CD14-positive monocyte (primary cell): ENCODE measurements at regions not wholly inside any gene's neighbourhood (a gene's known extent, or its start where the extent isn't known, plus 50 kb on each side); places are given as distances from the start of the nearest gene placed in this dataset.

Experiments used
- DNase-seq, 3 donors: peaks; one replicate each; pipeline ENCODE4 v3.0.0-alpha.2; 2011 to 2022
- H2AFZ ChIP-seq: 2 replicates; pipeline ENCODE4 v1.6.0; 2012; ENCODE audit warnings: mild to moderate bottlenecking, low read depth, low read length, inconsistent platforms; ENCODE audit not compliant: insufficient read depth, poor library complexity, severe bottlenecking
- H3K27ac ChIP-seq, 2 donors: 1 replicate in 1 of 2; 2 replicates in 1 of 2; pipeline ENCODE4 v1.5.1; 2012 to 2013; ENCODE audit warnings: low read length in 2 of 2, control low read depth in 1 of 2, inconsistent platforms in 1 of 2, low read depth in 1 of 2, mild to moderate bottlenecking in 1 of 2
- H3K27me3 ChIP-seq, 2 donors: one replicate each; pipeline versions ENCODE4 v1.6.0 to v1.6.1; 2011 to 2013; ENCODE audit warnings: low read length in 2 of 2; ENCODE audit not compliant: control insufficient read depth in 2 of 2, insufficient read depth in 2 of 2
- H3K36me3 ChIP-seq, 2 donors: replicated peaks in 1 of 2; 1 replicate in 1 of 2; 2 replicates in 1 of 2; pipeline versions ENCODE4 v1.5.1 to v1.6.1; 2012 to 2013; ENCODE audit warnings: low read length in 2 of 2, control low read depth in 1 of 2, inconsistent platforms in 1 of 2, mild to moderate bottlenecking in 1 of 2; ENCODE audit not compliant: insufficient read depth in 2 of 2, control insufficient read depth in 1 of 2
- H3K4me1 ChIP-seq, 2 donors: 1 replicate in 1 of 2; 2 replicates in 1 of 2; pipeline versions ENCODE4 v1.5.1 to v1.6.1; 2012 to 2013; ENCODE audit warnings: low read length in 2 of 2, control low read depth in 1 of 2, inconsistent platforms in 1 of 2, mild to moderate bottlenecking in 1 of 2, moderate library complexity in 1 of 2; ENCODE audit not compliant: insufficient read depth in 2 of 2, control insufficient read depth in 1 of 2
- H3K4me2 ChIP-seq: replicated peaks from 2 replicates; pipeline ENCODE3; 2012; ENCODE audit warnings: low read length, moderate library complexity, mild to moderate bottlenecking; ENCODE audit not compliant: poor library complexity, severe bottlenecking; ENCODE audit errors: extremely low read depth
- H3K4me3 ChIP-seq, 3 experiments: fragments of 200-600 bp in 1 of 3; sonication (generic) in 1 of 3; replicated peaks in 1 of 3; 1 replicate in 2 of 3; 2 replicates in 1 of 3; pipeline ENCODE4 v1.5.1; 2011 to 2013; ENCODE audit warnings: low read length in 3 of 3, mild to moderate bottlenecking in 3 of 3, control low read depth in 2 of 3, low read depth in 2 of 3, inconsistent platforms in 1 of 3, moderate library complexity in 1 of 3
- H3K79me2 ChIP-seq: 2 replicates; pipeline ENCODE4 v1.6.0; 2012; ENCODE audit warnings: mild to moderate bottlenecking, control low read depth, inconsistent platforms, low read length, moderate library complexity; ENCODE audit not compliant: insufficient read depth
- H3K9ac ChIP-seq: 2 replicates; pipeline ENCODE4 v1.6.0; 2017; ENCODE audit warnings: low read length, mild to moderate bottlenecking; ENCODE audit not compliant: insufficient read depth, poor library complexity, severe bottlenecking
- H3K9me3 ChIP-seq, 2 donors: replicated peaks in 1 of 2; 1 replicate in 1 of 2; 2 replicates in 1 of 2; pipeline versions ENCODE4 v1.5.1 to v1.6.1; 2012 to 2013; ENCODE audit warnings: low read length in 2 of 2, control low read depth in 1 of 2; ENCODE audit not compliant: control insufficient read depth in 1 of 2, insufficient read depth in 1 of 2
- H4K20me1 ChIP-seq: 2 replicates; pipeline ENCODE4 v1.6.0; 2012; ENCODE audit warnings: mild to moderate bottlenecking, low read length, control low read depth, moderate library complexity; ENCODE audit not compliant: insufficient read depth
- H3K27ac Mint-ChIP-seq, 7 donors: one replicate each; pipeline ENCODE4 v1.8.0; 2020; ENCODE audit warnings: mild to moderate bottlenecking in 7 of 7, mixed read lengths in 7 of 7, moderate library complexity in 6 of 7, inconsistent platforms in 2 of 7
- H3K27me3 Mint-ChIP-seq, 3 donors: one replicate each; pipeline ENCODE4 v1.8.0; 2021 to 2022; ENCODE audit warnings: low read depth in 3 of 3, mild to moderate bottlenecking in 3 of 3, mixed read lengths in 3 of 3, moderate library complexity in 3 of 3, inconsistent platforms in 1 of 3
- H3K36me3 Mint-ChIP-seq, 2 donors: one replicate each; pipeline ENCODE4 v1.8.0; 2020; ENCODE audit warnings: mixed read lengths in 2 of 2, inconsistent platforms in 1 of 2, mild to moderate bottlenecking in 1 of 2
- H3K4me1 Mint-ChIP-seq: one replicate; pipeline ENCODE4 v1.8.0; 2020; ENCODE audit warnings: mild to moderate bottlenecking, mixed read lengths
- H3K4me3 Mint-ChIP-seq, 2 donors: one replicate each; pipeline ENCODE4 v1.8.0; 2020; ENCODE audit warnings: mild to moderate bottlenecking in 2 of 2, mixed read lengths in 2 of 2, moderate library complexity in 1 of 2
- H3K9me3 Mint-ChIP-seq, 7 donors: one replicate each; pipeline ENCODE4 v1.8.0; 2020 to 2022; ENCODE audit warnings: mixed read lengths in 7 of 7, mild to moderate bottlenecking in 6 of 7, moderate library complexity in 6 of 7, inconsistent platforms in 2 of 7
- WGBS: methylation state at CpG from one replicate; pipeline ENCODE4 v1.1.5; 2013; ENCODE audit warnings: missing lambda C conversion rate; ENCODE audit not compliant: insufficient coverage; 5-methylcytosine and 5-hydroxymethylcytosine counted together
- intact Hi-C, 2 donors: fragments of 100-400 bp; cut with micrococcal nuclease; formaldehyde crosslinking; loops; one replicate each; pipeline versions ENCODE4 v1.15.0 to v1.15.1; 2023
- TF ChIP-seq, protein P1 (sequence below): fragments of 200-600 bp; IDR thresholded peaks from one replicate; pipeline ENCODE4 v1.8.0; 2022; ENCODE audit warnings: antibody characterized with exemption, mild to moderate bottlenecking

DNA sequence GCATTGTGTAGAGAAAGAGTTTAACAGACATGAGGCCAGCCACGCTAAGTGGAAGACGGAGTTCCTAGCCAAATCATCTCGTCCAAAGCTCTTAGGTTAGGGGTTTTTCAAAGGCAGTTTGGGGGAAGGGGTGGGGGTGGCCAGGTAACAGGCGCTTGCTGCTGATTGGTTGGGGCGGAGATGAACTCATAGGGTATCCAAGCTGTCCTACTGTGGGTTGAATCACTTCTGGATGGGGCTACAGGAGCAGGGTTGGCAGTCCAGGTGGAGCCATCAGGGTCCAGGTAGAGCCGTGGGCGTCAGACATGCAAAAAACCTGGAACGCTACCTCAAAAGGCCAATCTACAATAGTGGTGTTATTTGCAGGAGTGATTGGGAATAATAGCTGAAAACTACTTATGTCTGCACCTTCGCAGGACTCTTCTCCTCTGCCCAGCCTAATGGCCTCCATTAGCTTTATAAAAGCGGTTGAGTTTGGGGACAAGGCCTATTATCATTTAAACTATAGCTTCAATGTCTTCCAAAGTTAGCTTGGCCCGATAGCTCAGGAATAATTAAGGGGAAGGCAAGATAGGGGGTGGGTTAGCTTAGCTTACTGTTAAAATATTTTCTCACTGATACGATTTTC lies 579.6 kb downstream of the NLGN4X start:
- Histone ChIP-seq H4K20me1 (no peaks in the 10 kb centered on the region), H3K4me2 (no peak overlapping the region), H3K27ac (no peak overlapping the region), H3K9ac (no peak overlapping the region), H2AFZ (no peak overlapping the region), H3K79me2 (no peaks in the 10 kb centered on the region), H3K9me3 (no peaks in the 10 kb centered on the region), H3K36me3 (no peaks in the 10 kb centered on the region), H3K4me3 (no peak overlapping the region), H3K4me1 (no peaks in the 10 kb centered on the region), H3K27me3 (no peaks in the 10 kb centered on the region)
- Mint-ChIP-seq H3K4me1 (no peaks in the 10 kb centered on the region), H3K36me3 (no peaks in the 10 kb centered on the region), H3K4me3 (no peak overlapping the region), H3K27me3 (no peaks in the 10 kb centered on the region), H3K27ac (no peak overlapping the region), H3K9me3 (peaks cover 0 to 6% (median 0%) of the 10 kb centered on the region in 7 donors)
- intact Hi-C loops = no loop called here
- TF ChIP-seq, protein P1, sequence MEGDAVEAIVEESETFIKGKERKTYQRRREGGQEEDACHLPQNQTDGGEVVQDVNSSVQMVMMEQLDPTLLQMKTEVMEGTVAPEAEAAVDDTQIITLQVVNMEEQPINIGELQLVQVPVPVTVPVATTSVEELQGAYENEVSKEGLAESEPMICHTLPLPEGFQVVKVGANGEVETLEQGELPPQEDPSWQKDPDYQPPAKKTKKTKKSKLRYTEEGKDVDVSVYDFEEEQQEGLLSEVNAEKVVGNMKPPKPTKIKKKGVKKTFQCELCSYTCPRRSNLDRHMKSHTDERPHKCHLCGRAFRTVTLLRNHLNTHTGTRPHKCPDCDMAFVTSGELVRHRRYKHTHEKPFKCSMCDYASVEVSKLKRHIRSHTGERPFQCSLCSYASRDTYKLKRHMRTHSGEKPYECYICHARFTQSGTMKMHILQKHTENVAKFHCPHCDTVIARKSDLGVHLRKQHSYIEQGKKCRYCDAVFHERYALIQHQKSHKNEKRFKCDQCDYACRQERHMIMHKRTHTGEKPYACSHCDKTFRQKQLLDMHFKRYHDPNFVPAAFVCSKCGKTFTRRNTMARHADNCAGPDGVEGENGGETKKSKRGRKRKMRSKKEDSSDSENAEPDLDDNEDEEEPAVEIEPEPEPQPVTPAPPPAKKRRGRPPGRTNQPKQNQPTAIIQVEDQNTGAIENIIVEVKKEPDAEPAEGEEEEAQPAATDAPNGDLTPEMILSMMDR = no peak
- no peak for DNase-seq
- no CpG with 5 or more reads among the region's 12 CpGs for WGBS

DNA sequence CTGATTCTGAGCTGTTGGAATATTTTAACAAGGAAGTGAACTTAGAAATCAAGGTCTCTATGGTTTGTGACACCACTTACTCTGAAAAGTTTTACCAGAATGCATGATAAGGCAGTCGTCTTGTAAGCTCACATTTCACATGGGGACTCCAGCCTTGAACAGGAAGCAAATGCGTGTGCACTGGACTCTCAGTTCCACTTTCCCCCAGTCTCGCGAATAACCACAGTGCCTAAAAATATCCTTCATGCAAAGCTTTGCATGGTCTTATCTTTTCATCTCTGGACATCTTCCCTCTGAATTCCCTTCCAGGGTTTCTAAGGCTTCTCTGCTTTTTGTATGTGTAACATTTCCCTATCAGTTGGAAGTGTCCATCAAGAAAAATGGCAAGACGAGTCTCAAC lies 581.8 kb downstream of the NLGN4X start:
- 0% methylated on average over 2 of the region's 5 CpGs for WGBS
- no peaks in the 10 kb centered on the region for H3K36me3 Mint-ChIP-seq
- no peaks in the 10 kb centered on the region for H3K4me1 ChIP-seq
- intact Hi-C loops = no loop called here
- TF ChIP-seq, protein P1 = no peak
- H3K4me2 ChIP-seq = no peak overlapping the region
- H2AFZ ChIP-seq = no peak overlapping the region
- H3K36me3 ChIP-seq = no peaks in the 10 kb centered on the region
- no peaks in the 10 kb centered on the region for H3K4me1 Mint-ChIP-seq
- H3K79me2 ChIP-seq = no peaks in the 10 kb centered on the region
- H3K9me3 ChIP-seq = no peaks in the 10 kb centered on the region
- no peak overlapping the region for H3K4me3 Mint-ChIP-seq
- no peak overlapping the region for H3K27ac Mint-ChIP-seq
- H3K9ac ChIP-seq = no peak overlapping the region
- H3K4me3 ChIP-seq = no peak overlapping the region
- H3K27me3 ChIP-seq = no peaks in the 10 kb centered on the region
- DNase-seq = no peak
- no peaks in the 10 kb centered on the region for H3K27me3 Mint-ChIP-seq
- no peaks in the 10 kb centered on the region for H4K20me1 ChIP-seq
- H3K27ac ChIP-seq = no peak overlapping the region
- peaks cover 0 to 6% (median 0%) of the 10 kb centered on the region in 7 donors for H3K9me3 Mint-ChIP-seq
